Testis (tissue), 2 donors: ENCODE measurements at regions not wholly inside any gene's neighbourhood (a gene's known extent, or its start where the extent isn't known, plus 50 kb on each side); places are given as distances from the start of the nearest gene placed in this dataset.

Experiments
- POLR2A ChIP-seq: fragments of 450-650 bp; IDR thresholded peaks from one replicate; pipeline ENCODE4 v1.6.1; 2017; ENCODE audit warnings: antibody characterized with exemption, mild to moderate bottlenecking, moderate library complexity
- TF ChIP-seq, protein P1 (sequence below), 3 experiments: fragments of 450-650 bp in 2 of 3; fragments of 200-600 bp in 1 of 3; sonication (generic) in 1 of 3; IDR thresholded peaks; one replicate each; pipeline ENCODE4 v1.5.1; 2016 to 2019; ENCODE audit warnings: antibody characterized with exemption in 3 of 3, mild to moderate bottlenecking in 2 of 3, moderate library complexity in 1 of 3

DNA sequence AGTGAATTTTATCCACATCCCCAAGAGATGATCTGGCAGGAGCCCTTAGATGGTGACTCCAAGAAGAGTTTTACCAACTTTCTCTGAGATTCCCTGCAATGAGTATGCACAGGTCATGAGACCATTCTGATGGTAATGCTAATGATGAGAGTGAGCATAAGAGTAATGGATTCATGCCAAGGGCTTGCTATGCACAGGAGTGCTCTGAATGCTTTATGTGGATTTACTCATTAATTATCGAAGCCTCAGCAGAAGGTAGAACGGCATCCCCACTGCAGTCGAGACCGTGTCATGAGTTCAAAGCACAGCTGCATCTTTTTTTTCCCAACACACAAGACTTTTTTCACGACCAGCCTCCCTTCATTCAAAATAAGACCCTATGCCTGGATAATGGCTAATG is 355.0 kb downstream of the RAB28 start:
- TF ChIP-seq, protein P1, sequence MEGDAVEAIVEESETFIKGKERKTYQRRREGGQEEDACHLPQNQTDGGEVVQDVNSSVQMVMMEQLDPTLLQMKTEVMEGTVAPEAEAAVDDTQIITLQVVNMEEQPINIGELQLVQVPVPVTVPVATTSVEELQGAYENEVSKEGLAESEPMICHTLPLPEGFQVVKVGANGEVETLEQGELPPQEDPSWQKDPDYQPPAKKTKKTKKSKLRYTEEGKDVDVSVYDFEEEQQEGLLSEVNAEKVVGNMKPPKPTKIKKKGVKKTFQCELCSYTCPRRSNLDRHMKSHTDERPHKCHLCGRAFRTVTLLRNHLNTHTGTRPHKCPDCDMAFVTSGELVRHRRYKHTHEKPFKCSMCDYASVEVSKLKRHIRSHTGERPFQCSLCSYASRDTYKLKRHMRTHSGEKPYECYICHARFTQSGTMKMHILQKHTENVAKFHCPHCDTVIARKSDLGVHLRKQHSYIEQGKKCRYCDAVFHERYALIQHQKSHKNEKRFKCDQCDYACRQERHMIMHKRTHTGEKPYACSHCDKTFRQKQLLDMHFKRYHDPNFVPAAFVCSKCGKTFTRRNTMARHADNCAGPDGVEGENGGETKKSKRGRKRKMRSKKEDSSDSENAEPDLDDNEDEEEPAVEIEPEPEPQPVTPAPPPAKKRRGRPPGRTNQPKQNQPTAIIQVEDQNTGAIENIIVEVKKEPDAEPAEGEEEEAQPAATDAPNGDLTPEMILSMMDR (IDR thresholded peaks at IDR 0.05): no peak
- TF ChIP-seq POLR2A: no peak
